Stomach smooth muscle (tissue), 2 donors: ENCODE measurements at regions not wholly inside any gene's neighbourhood (a gene's known extent, or its start where the extent isn't known, plus 50 kb on each side); places are given as distances from the start of the nearest gene placed in this dataset.

Experiments used
- H3K27ac ChIP-seq: one replicate; pipeline ENCODE4 v1.7.0; 2013; ENCODE audit warnings: mild to moderate bottlenecking, low read length, inconsistent platforms
- H3K27me3 ChIP-seq, 2 donors: one replicate each; pipeline ENCODE4 v1.7.0; 2013; ENCODE audit warnings: low read length in 2 of 2; ENCODE audit not compliant: insufficient read depth in 2 of 2, control insufficient read depth in 1 of 2
- H3K36me3 ChIP-seq, 2 donors: one replicate each; pipeline ENCODE4 v1.7.0; 2013; ENCODE audit warnings: low read length in 2 of 2; ENCODE audit not compliant: control insufficient read depth in 2 of 2, insufficient read depth in 2 of 2
- H3K4me1 ChIP-seq: one replicate; pipeline ENCODE4 v1.7.0; 2013; ENCODE audit warnings: low read length; ENCODE audit not compliant: control insufficient read depth, insufficient read depth
- H3K4me3 ChIP-seq, 2 donors: one replicate each; pipeline ENCODE4 v1.7.0; 2013; ENCODE audit warnings: low read length in 2 of 2
- H3K9ac ChIP-seq, 2 donors: one replicate each; pipeline ENCODE4 v1.7.0; 2013; ENCODE audit warnings: low read length in 2 of 2, mild to moderate bottlenecking in 1 of 2
- H3K9me3 ChIP-seq, 2 donors: one replicate each; pipeline ENCODE4 v1.7.0; 2013; ENCODE audit warnings: low read length in 2 of 2; ENCODE audit not compliant: control insufficient read depth in 2 of 2
- donor health status: healthy.
- donor health status: Pancreatic carcinoma.

GRCh38 chr2:18404708-18405107 is 155.7 kb downstream of the RDH14 start:
- H3K27ac ChIP-seq, result no peak overlapping the region
- no peaks in the 10 kb centered on the region for H3K27me3 ChIP-seq
- H3K9me3 ChIP-seq, result no peaks in the 10 kb centered on the region
- no peaks in the 10 kb centered on the region for H3K4me1 ChIP-seq
- H3K36me3 ChIP-seq, result no peaks in the 10 kb centered on the region
- no peak overlapping the region for H3K9ac ChIP-seq
- H3K4me3 ChIP-seq, result no peak overlapping the region

- no peaks in the 10 kb centered on the region for H3K36me3 ChIP-seq
- no peak overlapping the region for H3K4me3 ChIP-seq
- no peak overlapping the region for H3K9ac ChIP-seq
- H3K27me3 ChIP-seq, result no peaks in the 10 kb centered on the region
- no peaks in the 10 kb centered on the region for H3K9me3 ChIP-seq
- H3K27ac ChIP-seq, result no peak overlapping the region
- no peaks in the 10 kb centered on the region for H3K4me1 ChIP-seq
These were observed 156.4 kb downstream of the RDH14 start for GRCh38 chr2:18403921-18404522.

GRCh38 chr2:18402831-18403230 is 157.6 kb downstream of the RDH14 start:
- no peaks in the 10 kb centered on the region for H3K27me3 ChIP-seq
- H3K27ac ChIP-seq, result no peak overlapping the region
- H3K4me1 ChIP-seq, result no peaks in the 10 kb centered on the region
- no peaks in the 10 kb centered on the region for H3K9me3 ChIP-seq
- H3K4me3 ChIP-seq, result no peak overlapping the region
- H3K36me3 ChIP-seq, result no peaks in the 10 kb centered on the region
- no peak overlapping the region for H3K9ac ChIP-seq

- no peaks in the 10 kb centered on the region for H3K36me3 ChIP-seq
- no peaks in the 10 kb centered on the region for H3K4me1 ChIP-seq
- no peaks in the 10 kb centered on the region for H3K9me3 ChIP-seq
- no peaks in the 10 kb centered on the region for H3K27me3 ChIP-seq
- H3K4me3 ChIP-seq, result no peak overlapping the region
- no peak overlapping the region for H3K27ac ChIP-seq
- H3K9ac ChIP-seq, result no peak overlapping the region
These were observed 159.0 kb downstream of the RDH14 start for GRCh38 chr2:18401471-18401870.

GRCh38 chr2:18399601-18400000 is 160.9 kb downstream of the RDH14 start:
- H3K9me3 ChIP-seq, result no peaks in the 10 kb centered on the region
- H3K36me3 ChIP-seq, result no peaks in the 10 kb centered on the region
- no peak overlapping the region for H3K27ac ChIP-seq
- no peaks in the 10 kb centered on the region for H3K27me3 ChIP-seq
- H3K4me3 ChIP-seq, result no peak overlapping the region
- H3K9ac ChIP-seq, result no peak overlapping the region
- H3K4me1 ChIP-seq, result no peaks in the 10 kb centered on the region

GRCh38 chr2:18398833-18399232 is 161.6 kb downstream of the RDH14 start:
- Histone ChIP-seq H3K27ac (no peak overlapping the region), H3K9me3 (no peaks in the 10 kb centered on the region), H3K4me1 (no peaks in the 10 kb centered on the region), H3K36me3 (no peaks in the 10 kb centered on the region), H3K9ac (no peak overlapping the region), H3K27me3 (no peaks in the 10 kb centered on the region), H3K4me3 (no peak overlapping the region)

GRCh38 chr2:18396329-18397010 is 164.0 kb downstream of the RDH14 start:
- no peak overlapping the region for H3K27ac ChIP-seq

GRCh38 chr2:18395555-18395954 is 164.9 kb downstream of the RDH14 start:
- H3K9me3 ChIP-seq, result no peaks in the 10 kb centered on the region
- H3K4me3 ChIP-seq, result no peak overlapping the region

More at GRCh38 chr2:18396329-18397010, 164.0 kb downstream of the RDH14 start:
- no peak overlapping the region for H3K4me3 ChIP-seq
- H3K27me3 ChIP-seq, result no peaks in the 10 kb centered on the region
- H3K36me3 ChIP-seq, result no peaks in the 10 kb centered on the region
- H3K4me1 ChIP-seq, result no peaks in the 10 kb centered on the region
- H3K9ac ChIP-seq, result no peak overlapping the region
- H3K9me3 ChIP-seq, result no peaks in the 10 kb centered on the region

GRCh38 chr2:18387441-18388206 is 172.8 kb downstream of the RDH14 start:
- Histone ChIP-seq H3K27ac (peak overlapping the region; percentile 60), H3K4me1 (peaks cover 11% of the 10 kb centered on the region), H3K4me3 (peak overlapping the region in 1 of 2 donors; percentile 40), H3K36me3 (no peaks in the 10 kb centered on the region), H3K27me3 (no peaks in the 10 kb centered on the region), H3K9ac (peak overlapping the region in 1 of 2 donors; percentile 21), H3K9me3 (no peaks in the 10 kb centered on the region)

More at GRCh38 chr2:18395555-18395954, 164.9 kb downstream of the RDH14 start:
- no peak overlapping the region for H3K9ac ChIP-seq
- no peaks in the 10 kb centered on the region for H3K27me3 ChIP-seq
- H3K36me3 ChIP-seq, result no peaks in the 10 kb centered on the region
- H3K27ac ChIP-seq, result no peak overlapping the region
- H3K4me1 ChIP-seq, result no peaks in the 10 kb centered on the region

- no peak overlapping the region for H3K27ac ChIP-seq
- no peaks in the 10 kb centered on the region for H3K36me3 ChIP-seq
- H3K9ac ChIP-seq, result no peak overlapping the region
- no peaks in the 10 kb centered on the region for H3K27me3 ChIP-seq
- H3K4me1 ChIP-seq, result peaks cover 11% of the 10 kb centered on the region
- H3K9me3 ChIP-seq, result no peaks in the 10 kb centered on the region
- no peak overlapping the region for H3K4me3 ChIP-seq
These were observed 176.2 kb downstream of the RDH14 start for GRCh38 chr2:18384242-18384641.
